Panc1 (cell line): ENCODE measurements at regions not wholly inside any gene's neighbourhood (a gene's known extent, or its start where the extent isn't known, plus 50 kb on each side); places are given as distances from the start of the nearest gene placed in this dataset.

ENCODE experiments used
- ATAC-seq: fragments of 200-7000 bp; cut with Tn5 transposase; 2 replicates; pipeline ENCODE4 v1.9.1; 2020; ENCODE audit warnings: mild to moderate bottlenecking, moderate library complexity
- BruUV-seq: library from RNA; stranded (reverse); fragments of 400-500 nt; replicated peaks from 2 replicates; lab custom pipeline; 2021; lab: Mats Ljungman, UMichigan
- CTCF ChIA-PET: fragments of 300-600 bp; sonication (Branson Sonifier 250); formaldehyde crosslinking; loops from one replicate; lab custom pipeline; 2022; ENCODE audit warnings: antibody characterized with exemption; lab: Charles Lee
- POLR2A ChIA-PET: fragments of 300-600 bp; sonication (Branson Sonifier 250); formaldehyde crosslinking; loops from one replicate; lab custom pipeline; 2022; ENCODE audit warnings: antibody characterized with exemption; lab: Charles Lee
- DNase-seq: peaks from one replicate; pipeline ENCODE4 v3.0.0-alpha.2; 2010; ENCODE audit warnings: low read depth, low spot score
- H3K27ac ChIP-seq: 2 replicates; pipeline ENCODE4 v1.5.1; 2011; ENCODE audit warnings: mild to moderate bottlenecking, low read length, inconsistent platforms
- H3K27me3 ChIP-seq: fragments of 200-500 bp; sonication (Bioruptor generic); 2 replicates; pipeline ENCODE4 v1.6.0; 2014; ENCODE audit warnings: low read length, inconsistent platforms; ENCODE audit not compliant: control insufficient read depth, insufficient read depth
- H3K36me3 ChIP-seq: fragments of 200-500 bp; sonication (Bioruptor generic); 2 replicates; pipeline ENCODE4 v1.5.1; 2014; ENCODE audit warnings: inconsistent platforms, mild to moderate bottlenecking, low read length, moderate library complexity; ENCODE audit not compliant: control insufficient read depth, insufficient read depth
- H3K4me1 ChIP-seq: 2 replicates; pipeline ENCODE4 v1.5.1; 2011; ENCODE audit warnings: inconsistent platforms, mild to moderate bottlenecking, low read length, moderate library complexity; ENCODE audit not compliant: control insufficient read depth, insufficient read depth
- H3K4me3 ChIP-seq, 2 experiments: 2 replicates each; pipeline ENCODE4 v1.5.1; 2011 to 2012; ENCODE audit warnings: low read depth in 2 of 2, low read length in 2 of 2, mild to moderate bottlenecking in 2 of 2, inconsistent platforms in 1 of 2, moderate library complexity in 1 of 2
- H3K9me3 ChIP-seq: fragments of 200-500 bp; sonication (Bioruptor generic); 2 replicates; pipeline ENCODE4 v1.5.1; 2014; ENCODE audit warnings: low read depth, mild to moderate bottlenecking, inconsistent platforms, low read length, moderate library complexity; ENCODE audit not compliant: control insufficient read depth, insufficient read depth
- CTCF ChIP-seq: fragments of 450-650 bp; IDR thresholded peaks from 2 replicates; pipeline ENCODE4 v1.5.1; 2017; ENCODE audit warnings: mild to moderate bottlenecking
- POLR2AphosphoS5 ChIP-seq: IDR thresholded peaks from 2 replicates; pipeline ENCODE4 v1.6.1; 2012; ENCODE audit warnings: mild to moderate bottlenecking, low read depth, low read length, moderate library complexity
- SIN3A ChIP-seq: IDR thresholded peaks from 2 replicates; pipeline ENCODE4 v1.6.1; 2012; ENCODE audit warnings: low read depth, mild to moderate bottlenecking, low read length, moderate library complexity, borderline replicate concordance; ENCODE audit not compliant: insufficient read depth
- TCF7L2 ChIP-seq: IDR thresholded peaks from 2 replicates; pipeline ENCODE4 v1.6.1; 2011; ENCODE audit warnings: mild to moderate bottlenecking, low read depth, low read length, inconsistent platforms
- in situ Hi-C: cut with HindIII; loops from 2 replicates; pipeline ENCODE4 v1.10.0; 2016; ENCODE audit warnings: low sequenced_read_pairs, low pct_unique_long_range_greater_than_20kb
- intact Hi-C: fragments of 100-400 bp; cut with micrococcal nuclease; formaldehyde crosslinking; loops from one replicate; pipeline ENCODE4 v1.10.0; 2022; ENCODE audit not compliant: unreplicated experiment
- TF ChIP-seq, protein P1 (sequence below), 2 experiments: IDR thresholded peaks; 2 replicates each; pipeline ENCODE4 v1.6.1; 2011 to 2012; ENCODE audit warnings: low read depth in 2 of 2, control low read depth in 1 of 2, low read length in 1 of 2, mild to moderate bottlenecking in 1 of 2, moderate library complexity in 1 of 2; ENCODE audit not compliant: insufficient read depth in 1 of 2

GRCh38 chr4:123043013-123043412, 120.6 kb upstream of the NUDT6 start:
- POLR2A ChIA-PET, result interaction anchor here (0.7 kb wide), 1 partner anchor 1357 kb away, joined by 4 read pairs; no protein-coding TSS in a partner anchor
- BruUV-seq, result no TSS peak

GRCh38 chr4:123043793-123044425, 121.5 kb upstream of the NUDT6 start:
- H3K36me3 ChIP-seq, result no peaks in the 10 kb centered on the region
- POLR2A ChIA-PET, result no interaction called here
- no peaks in the 10 kb centered on the region for H3K27me3 ChIP-seq
- no peak overlapping the region for H3K4me3 ChIP-seq
- peaks cover 18% of the 10 kb centered on the region; the same call in 1 of the 2 replicates for H3K9me3 ChIP-seq
- intact Hi-C loops (no loop called here), in situ Hi-C loops (no loop called here)
- TF ChIP-seq TCF7L2 (no peak), CTCF (no peak), SIN3A (no peak), POLR2AphosphoS5 (no peak)
- TF ChIP-seq, protein P1, sequence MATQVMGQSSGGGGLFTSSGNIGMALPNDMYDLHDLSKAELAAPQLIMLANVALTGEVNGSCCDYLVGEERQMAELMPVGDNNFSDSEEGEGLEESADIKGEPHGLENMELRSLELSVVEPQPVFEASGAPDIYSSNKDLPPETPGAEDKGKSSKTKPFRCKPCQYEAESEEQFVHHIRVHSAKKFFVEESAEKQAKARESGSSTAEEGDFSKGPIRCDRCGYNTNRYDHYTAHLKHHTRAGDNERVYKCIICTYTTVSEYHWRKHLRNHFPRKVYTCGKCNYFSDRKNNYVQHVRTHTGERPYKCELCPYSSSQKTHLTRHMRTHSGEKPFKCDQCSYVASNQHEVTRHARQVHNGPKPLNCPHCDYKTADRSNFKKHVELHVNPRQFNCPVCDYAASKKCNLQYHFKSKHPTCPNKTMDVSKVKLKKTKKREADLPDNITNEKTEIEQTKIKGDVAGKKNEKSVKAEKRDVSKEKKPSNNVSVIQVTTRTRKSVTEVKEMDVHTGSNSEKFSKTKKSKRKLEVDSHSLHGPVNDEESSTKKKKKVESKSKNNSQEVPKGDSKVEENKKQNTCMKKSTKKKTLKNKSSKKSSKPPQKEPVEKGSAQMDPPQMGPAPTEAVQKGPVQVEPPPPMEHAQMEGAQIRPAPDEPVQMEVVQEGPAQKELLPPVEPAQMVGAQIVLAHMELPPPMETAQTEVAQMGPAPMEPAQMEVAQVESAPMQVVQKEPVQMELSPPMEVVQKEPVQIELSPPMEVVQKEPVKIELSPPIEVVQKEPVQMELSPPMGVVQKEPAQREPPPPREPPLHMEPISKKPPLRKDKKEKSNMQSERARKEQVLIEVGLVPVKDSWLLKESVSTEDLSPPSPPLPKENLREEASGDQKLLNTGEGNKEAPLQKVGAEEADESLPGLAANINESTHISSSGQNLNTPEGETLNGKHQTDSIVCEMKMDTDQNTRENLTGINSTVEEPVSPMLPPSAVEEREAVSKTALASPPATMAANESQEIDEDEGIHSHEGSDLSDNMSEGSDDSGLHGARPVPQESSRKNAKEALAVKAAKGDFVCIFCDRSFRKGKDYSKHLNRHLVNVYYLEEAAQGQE (IDR thresholded peaks at IDR 0.05; ENCODE audit: insufficient read depth in 1 of 2, low read depth in 2 of 2, low read length in 1 of 2), result no peak
- ATAC-seq, result no peak
- BruUV-seq, result no TSS peak
- H3K27ac ChIP-seq, result no peak overlapping the region
- no peaks in the 10 kb centered on the region for H3K4me1 ChIP-seq
- DNase-seq, result no peak
- CTCF ChIA-PET, result no interaction called here

More at GRCh38 chr4:123043013-123043412, 120.6 kb upstream of the NUDT6 start:
- ATAC-seq, result no peak
- CTCF ChIA-PET, result no interaction called here
- H3K9me3 ChIP-seq, result peaks cover 16% of the 10 kb centered on the region; the same call in 1 of the 2 replicates
- H3K27ac ChIP-seq, result no peak overlapping the region
- in situ Hi-C loops (no loop called here), intact Hi-C loops (no loop called here)
- H3K36me3 ChIP-seq, result no peaks in the 10 kb centered on the region
- no peak for DNase-seq
- no peak overlapping the region for H3K4me3 ChIP-seq
- TF ChIP-seq CTCF, result no peak
- TF ChIP-seq SIN3A, result no peak
- TF ChIP-seq TCF7L2, result no peak
- TF ChIP-seq POLR2AphosphoS5, result no peak
- TF ChIP-seq, protein P1 (IDR thresholded peaks at IDR 0.05; ENCODE audit: insufficient read depth in 1 of 2, low read depth in 2 of 2, low read length in 1 of 2), result no peak
- no peaks in the 10 kb centered on the region for H3K4me1 ChIP-seq
- H3K27me3 ChIP-seq, result no peaks in the 10 kb centered on the region
